Immature natural killer cell (primary cell): ENCODE measurements at regions not wholly inside any gene's neighbourhood (a gene's known extent, or its start where the extent isn't known, plus 50 kb on each side); places are given as distances from the start of the nearest gene placed in this dataset.
"Not testable (repeated sequence)": the region's sequence is repeated elsewhere in the genome, so short reads cannot be mapped to it uniquely, and the experiment has no call there.

ENCODE experiments used
- DNase-seq, 3 donors: peaks; one replicate each; pipeline ENCODE4 v3.0.0; 2022; ENCODE audit warnings: mixed read lengths in 1 of 3
- H3K27ac Mint-ChIP-seq, 6 donors: one replicate each; pipeline ENCODE4 v1.8.0; 2020; ENCODE audit warnings: mixed read lengths in 6 of 6, mild to moderate bottlenecking in 5 of 6, inconsistent platforms in 4 of 6, moderate library complexity in 3 of 6
- H3K27me3 Mint-ChIP-seq, 3 donors: one replicate each; pipeline ENCODE4 v1.8.0; 2020 to 2021; ENCODE audit warnings: low read depth in 3 of 3, mild to moderate bottlenecking in 3 of 3, mixed read lengths in 3 of 3, moderate library complexity in 3 of 3, inconsistent platforms in 1 of 3
- H3K36me3 Mint-ChIP-seq, 3 donors: one replicate each; pipeline ENCODE4 v1.8.0; 2020; ENCODE audit warnings: mixed read lengths in 3 of 3, inconsistent platforms in 2 of 3, mild to moderate bottlenecking in 2 of 3
- H3K4me1 Mint-ChIP-seq, 2 donors: one replicate each; pipeline ENCODE4 v1.8.0; 2020; ENCODE audit warnings: inconsistent platforms in 2 of 2, mild to moderate bottlenecking in 2 of 2, mixed read lengths in 2 of 2, moderate library complexity in 1 of 2
- H3K4me3 Mint-ChIP-seq, 5 donors: one replicate each; pipeline ENCODE4 v1.8.0; 2020; ENCODE audit warnings: mild to moderate bottlenecking in 5 of 5, mixed read lengths in 5 of 5, inconsistent platforms in 3 of 5, moderate library complexity in 3 of 5
- H3K9me3 Mint-ChIP-seq, 6 donors: one replicate each; pipeline ENCODE4 v1.8.0; 2020; ENCODE audit warnings: mild to moderate bottlenecking in 6 of 6, mixed read lengths in 6 of 6, inconsistent platforms in 4 of 6, moderate library complexity in 3 of 6

DNA sequence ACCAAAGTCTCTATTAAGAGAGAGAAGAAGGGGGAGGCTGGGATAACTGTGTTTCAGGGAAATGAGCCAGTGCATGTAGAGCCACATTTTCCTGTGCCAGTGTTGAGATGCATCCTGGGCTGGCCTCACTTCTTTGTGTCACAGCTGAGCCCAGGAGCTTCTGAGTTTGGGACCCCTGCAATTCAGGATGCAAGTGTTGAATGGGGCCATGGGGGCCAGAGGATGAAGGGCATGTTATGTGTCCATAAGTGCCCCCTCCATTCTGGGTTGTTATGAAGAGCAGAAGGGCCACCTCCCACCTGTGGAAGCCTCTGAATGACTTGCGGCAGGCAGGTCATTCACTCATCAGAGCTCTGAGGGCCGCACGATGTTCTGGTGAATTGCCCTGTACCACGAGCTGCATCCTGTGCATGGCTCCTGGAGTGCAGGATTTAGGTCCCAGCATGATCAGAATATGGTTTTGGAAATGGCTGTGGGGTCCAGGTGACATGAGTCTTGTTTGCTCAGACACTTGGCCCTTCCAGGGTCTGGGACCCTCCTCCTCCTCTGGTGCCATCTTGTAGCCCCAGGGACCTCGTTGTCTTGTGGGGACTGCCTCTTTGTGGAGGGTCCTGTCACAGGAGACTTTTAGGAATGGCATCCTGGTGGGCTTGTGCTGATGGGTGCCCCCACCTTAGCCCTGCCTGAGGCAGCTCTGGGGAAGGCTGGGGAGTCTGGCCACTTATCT lies 115.4 kb upstream of the PITX1 start:
- Mint-ChIP-seq H3K4me1 (no peaks in the 10 kb centered on the region), H3K27ac (no peak overlapping the region), H3K4me3 (no peak overlapping the region), H3K27me3 (peaks cover 2 to 8% (median 7%) of the 10 kb centered on the region in 3 donors), H3K36me3 (no peaks in the 10 kb centered on the region), H3K9me3 (peaks cover 0 to 6% (median 0%) of the 10 kb centered on the region in 6 donors)
- no peak for DNase-seq

DNA sequence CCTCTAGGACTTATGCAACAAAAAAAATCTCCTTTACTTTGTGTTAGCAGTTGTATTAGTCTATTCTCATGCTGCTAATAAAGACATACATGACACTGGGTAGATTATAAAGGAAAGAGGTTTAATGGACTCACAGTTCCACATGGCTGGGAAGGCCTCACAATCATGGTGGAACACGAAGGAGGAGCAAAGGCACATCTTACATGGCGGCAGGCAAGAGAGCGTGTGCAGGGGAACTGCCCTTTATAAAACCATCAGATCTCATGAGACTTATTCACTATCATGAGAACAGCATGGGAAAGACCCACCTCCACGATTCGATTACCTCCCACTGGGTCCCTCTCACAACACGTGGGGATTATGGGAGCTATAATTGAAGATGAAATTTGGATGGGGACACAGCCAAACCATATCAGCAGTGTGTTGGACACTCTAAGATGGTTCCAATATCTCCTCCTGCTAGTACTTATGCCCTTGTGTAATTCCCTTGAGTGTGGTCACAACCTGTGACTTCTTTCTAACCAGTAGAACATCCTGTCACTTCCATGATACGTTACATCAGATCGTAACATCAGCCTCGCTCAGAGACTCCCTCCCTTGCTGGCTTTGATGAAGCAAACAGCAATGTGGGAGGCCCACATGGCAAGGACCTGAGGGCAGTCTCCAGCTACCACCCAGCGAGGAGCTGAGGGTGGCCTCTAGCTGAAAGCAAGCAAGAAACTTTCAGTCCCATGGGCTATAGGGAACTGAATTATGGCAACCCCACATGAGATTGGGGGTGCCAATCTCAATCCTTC lies 113.5 kb upstream of the PITX1 start:
- Mint-ChIP-seq H3K4me3 (no peak overlapping the region), H3K9me3 (peaks cover 0 to 8% (median 0%) of the 10 kb centered on the region in 6 donors), H3K36me3 (no peaks in the 10 kb centered on the region), H3K4me1 (no peaks in the 10 kb centered on the region), H3K27me3 (peaks cover 2 to 9% (median 5%) of the 10 kb centered on the region in 3 donors), H3K27ac (no peak overlapping the region)
- no peak for DNase-seq

GRCh38 chr5:135145985-135146384 lies 112.0 kb upstream of the PITX1 start:
- Mint-ChIP-seq H3K36me3 (no peaks in the 10 kb centered on the region), H3K27me3 (peaks cover 0 to 9% (median 7%) of the 10 kb centered on the region in 3 donors), H3K27ac (no peak overlapping the region), H3K9me3 (peaks cover 0 to 8% (median 0%) of the 10 kb centered on the region in 6 donors), H3K4me3 (no peak overlapping the region), H3K4me1 (no peaks in the 10 kb centered on the region)
- DNase-seq, result no peak

DNA sequence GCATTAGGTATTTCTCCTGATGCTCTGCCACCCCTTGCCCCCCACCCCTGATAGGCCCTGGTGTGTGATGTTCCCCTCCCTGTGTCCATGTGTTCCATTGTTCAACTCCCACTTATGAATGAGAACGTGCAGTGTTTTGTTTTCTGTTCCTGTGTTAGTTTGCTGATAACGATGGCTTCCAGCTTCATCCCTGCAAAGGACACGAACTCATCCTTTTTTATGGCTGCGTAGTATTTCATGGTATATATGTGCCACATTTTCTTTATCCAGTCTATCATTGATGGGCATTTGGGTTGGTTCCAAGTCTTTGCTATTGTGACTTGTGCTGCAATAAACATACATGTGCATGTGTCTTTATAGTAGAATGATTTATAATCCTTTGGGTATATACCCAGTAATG lies 109.7 kb upstream of the PITX1 start:
- H3K4me3 Mint-ChIP-seq, DNase-seq, H3K27me3 Mint-ChIP-seq, H3K27ac Mint-ChIP-seq, H3K9me3 Mint-ChIP-seq, H3K36me3 Mint-ChIP-seq, H3K4me1 Mint-ChIP-seq: not testable (repeated sequence)

DNA sequence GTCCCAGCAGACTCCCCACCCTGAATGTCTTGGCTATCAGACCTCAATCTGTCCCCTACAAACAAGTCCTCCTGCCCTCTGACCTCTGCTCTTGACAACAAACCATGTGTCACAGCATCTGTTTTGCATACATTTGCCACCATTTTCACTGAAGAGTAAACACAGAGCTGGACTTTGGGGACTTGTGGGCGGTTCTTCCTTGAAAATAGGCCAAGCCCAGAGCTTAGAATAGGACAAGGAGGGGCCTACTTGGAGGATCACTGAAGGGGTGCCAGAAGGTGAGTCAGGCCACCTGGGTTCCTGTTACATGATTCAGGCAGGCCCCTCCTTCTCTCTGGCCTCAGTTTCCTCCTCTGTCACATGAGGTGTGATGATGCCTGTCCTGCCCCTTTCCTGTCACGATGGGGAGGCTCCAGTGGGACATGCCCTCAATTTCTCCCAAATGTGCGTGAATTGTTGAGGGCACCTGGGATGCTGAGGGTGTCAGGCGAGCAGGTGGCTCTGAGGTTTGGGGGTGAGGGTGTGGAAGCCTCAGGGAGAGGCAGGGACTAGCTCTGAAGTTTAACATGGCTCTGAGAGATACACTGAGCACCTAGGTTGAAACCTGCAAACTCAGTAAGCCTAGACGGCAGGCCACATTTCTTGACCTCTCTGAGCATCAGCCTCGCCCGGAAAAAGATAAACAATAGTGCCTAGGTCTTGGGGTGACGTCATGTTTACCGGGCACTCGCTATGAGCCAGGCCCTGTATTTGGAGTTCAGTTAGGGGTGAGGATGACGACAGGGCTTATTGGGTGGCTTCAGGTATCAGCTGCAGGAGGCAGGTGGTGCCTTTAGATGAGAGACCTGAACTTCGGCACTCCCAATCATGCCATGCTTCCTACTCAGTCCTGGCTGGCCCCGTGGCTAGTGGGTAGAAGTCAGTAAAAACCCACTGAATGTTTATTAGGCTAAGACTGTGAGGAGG lies 107.6 kb upstream of the PITX1 start:
- no peak for DNase-seq
- H3K27ac Mint-ChIP-seq, result no peak overlapping the region
- no peaks in the 10 kb centered on the region for H3K4me1 Mint-ChIP-seq
- no peaks in the 10 kb centered on the region for H3K36me3 Mint-ChIP-seq
- no peak overlapping the region for H3K4me3 Mint-ChIP-seq
- peaks cover 0 to 3% (median 2%) of the 10 kb centered on the region in 3 donors for H3K27me3 Mint-ChIP-seq
- peaks cover 0 to 6% (median 0%) of the 10 kb centered on the region in 6 donors for H3K9me3 Mint-ChIP-seq

DNA sequence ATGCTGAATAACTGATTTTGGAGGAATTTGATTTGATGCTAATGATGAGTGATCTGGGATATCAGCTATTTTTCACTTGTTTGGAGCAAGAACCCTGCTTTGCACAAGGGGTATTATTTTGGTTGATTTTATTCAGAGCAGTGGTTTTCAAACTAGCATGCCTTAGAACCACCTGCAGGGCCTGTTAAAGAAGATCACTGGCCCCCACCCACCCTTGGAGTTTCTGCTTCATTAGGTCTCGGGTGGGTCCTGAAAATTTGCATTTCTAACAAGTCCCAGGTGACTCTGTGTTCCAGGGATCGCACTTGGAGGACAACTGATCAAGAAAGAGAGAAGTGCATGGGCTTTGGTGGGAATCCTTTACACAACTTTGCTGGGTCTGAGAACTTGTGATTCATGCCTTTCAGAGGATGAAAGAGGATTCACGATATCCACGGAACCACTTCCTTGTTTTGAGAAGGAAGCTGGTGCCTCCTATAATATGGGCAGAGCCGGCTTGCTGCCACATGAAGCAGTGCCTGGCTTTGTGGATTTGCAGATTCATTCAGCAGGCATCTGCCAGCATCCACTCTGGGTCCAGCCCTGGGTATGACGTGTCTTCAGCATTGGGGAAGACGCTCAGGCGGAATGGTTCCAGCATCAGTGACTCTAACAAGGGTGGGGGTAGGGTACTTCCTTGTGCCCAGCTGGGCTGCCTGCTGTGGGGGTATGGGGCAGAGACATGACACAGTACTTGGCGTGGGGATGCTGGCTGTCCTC lies 106.6 kb upstream of the PITX1 start:
- H3K27me3 Mint-ChIP-seq, result peaks cover 0 to 5% (median 2%) of the 10 kb centered on the region in 3 donors
- no peak overlapping the region for H3K27ac Mint-ChIP-seq
- no peaks in the 10 kb centered on the region for H3K36me3 Mint-ChIP-seq
- no peaks in the 10 kb centered on the region for H3K4me1 Mint-ChIP-seq
- peaks cover 0 to 6% (median 0%) of the 10 kb centered on the region in 6 donors for H3K9me3 Mint-ChIP-seq
- no peak overlapping the region for H3K4me3 Mint-ChIP-seq
- no peak for DNase-seq

DNA sequence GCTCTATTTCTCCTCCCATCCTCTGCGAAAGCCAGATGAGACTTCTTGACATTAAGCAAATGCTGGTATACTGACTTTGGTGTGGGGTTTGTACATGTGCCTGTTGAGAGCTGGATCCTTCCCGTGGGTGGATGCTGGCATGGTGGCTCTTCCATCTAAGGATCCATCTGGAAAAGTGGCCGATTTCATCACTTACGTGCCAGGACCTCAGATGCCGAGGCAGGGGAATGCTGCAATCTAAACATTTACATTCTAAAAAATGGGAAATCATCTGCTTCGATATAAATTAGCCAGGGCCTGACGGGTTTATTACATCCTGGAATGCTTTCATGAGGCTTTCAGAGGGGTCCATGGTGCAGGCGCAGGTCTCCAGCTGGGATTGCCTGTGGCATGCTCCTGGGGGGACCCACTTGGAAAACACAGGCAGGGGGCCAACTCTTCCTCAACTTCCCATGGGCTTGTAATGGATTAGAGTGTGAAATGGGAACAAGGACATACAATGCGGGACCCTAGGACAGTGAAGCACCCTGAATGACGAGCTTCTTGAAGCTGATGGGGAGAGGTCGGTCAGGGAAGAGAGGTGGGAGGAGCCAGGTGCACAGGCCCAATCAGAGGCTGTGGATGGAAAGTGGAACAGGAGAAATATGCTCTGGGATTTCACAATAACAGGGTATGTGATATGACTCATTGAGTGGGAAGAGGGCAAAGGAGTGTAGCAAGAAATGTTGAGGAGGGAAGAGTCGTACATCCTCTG lies 105.5 kb upstream of the PITX1 start:
- DNase-seq, result no peak
- Mint-ChIP-seq H3K9me3 (peaks cover 0 to 2% (median 0%) of the 10 kb centered on the region in 6 donors), H3K4me3 (no peak overlapping the region), H3K27ac (no peak overlapping the region), H3K36me3 (no peaks in the 10 kb centered on the region), H3K27me3 (peaks cover 1 to 5% (median 2%) of the 10 kb centered on the region in 3 donors), H3K4me1 (no peaks in the 10 kb centered on the region)

- Mint-ChIP-seq H3K27ac (no peak overlapping the region), H3K4me1 (no peaks in the 10 kb centered on the region), H3K9me3 (no peaks in the 10 kb centered on the region), H3K36me3 (no peaks in the 10 kb centered on the region), H3K4me3 (no peak overlapping the region), H3K27me3 (peaks cover 1 to 2% (median 2%) of the 10 kb centered on the region in 3 donors)
- no peak for DNase-seq
Measured at GRCh38 chr5:135138116-135138850, 104.3 kb upstream of the PITX1 start.

- Mint-ChIP-seq H3K9me3 (no peaks in the 10 kb centered on the region), H3K27ac (no peak overlapping the region), H3K4me3 (no peak overlapping the region), H3K36me3 (no peaks in the 10 kb centered on the region), H3K27me3 (peaks cover 1 to 2% (median 2%) of the 10 kb centered on the region in 3 donors), H3K4me1 (no peaks in the 10 kb centered on the region)
- no peak for DNase-seq
Measured at GRCh38 chr5:135137146-135137915, 103.3 kb upstream of the PITX1 start.

GRCh38 chr5:135136546-135136945 lies 102.5 kb upstream of the PITX1 start:
- Mint-ChIP-seq H3K4me1 (no peaks in the 10 kb centered on the region), H3K36me3 (no peaks in the 10 kb centered on the region), H3K9me3 (no peaks in the 10 kb centered on the region), H3K27ac (no peak overlapping the region), H3K4me3 (no peak overlapping the region), H3K27me3 (peaks cover 0 to 6% (median 1%) of the 10 kb centered on the region in 3 donors)
- no peak for DNase-seq

DNA sequence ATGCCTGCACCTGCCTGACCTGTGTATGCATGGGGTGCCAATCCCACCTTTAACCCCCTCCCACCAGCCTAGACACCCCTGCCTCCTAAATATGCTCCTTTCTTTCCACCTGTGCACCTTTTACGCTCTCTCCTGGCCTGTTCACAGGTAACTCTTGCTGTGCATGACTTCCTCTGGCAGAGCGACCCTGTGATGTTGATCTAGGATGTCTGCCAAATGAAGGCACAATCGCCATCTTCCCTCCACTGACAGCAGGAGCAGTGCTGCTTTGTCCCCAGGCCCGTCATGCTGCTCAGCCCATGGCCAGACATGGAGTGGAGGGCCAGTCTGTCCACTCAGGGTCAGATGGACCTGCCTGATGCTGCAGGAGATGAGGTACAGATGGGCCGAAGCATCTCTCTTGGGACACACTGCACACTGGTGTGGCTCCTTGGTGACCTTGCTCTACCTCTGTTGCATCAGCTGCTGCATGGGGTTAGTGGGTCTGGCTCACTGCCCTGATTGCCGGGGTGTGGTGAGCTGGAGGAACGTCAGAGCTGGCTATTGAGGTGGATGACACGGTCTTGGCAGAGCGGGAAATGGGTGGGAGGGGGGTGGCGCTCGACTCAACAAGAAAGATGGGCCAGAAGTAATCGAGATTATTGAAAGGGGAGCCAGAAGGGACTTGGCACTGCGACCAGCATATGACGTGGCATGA lies 101.7 kb upstream of the PITX1 start:
- Mint-ChIP-seq H3K36me3 (no peaks in the 10 kb centered on the region), H3K27ac (no peak overlapping the region), H3K4me3 (no peak overlapping the region), H3K27me3 (peaks cover 0 to 6% (median 1%) of the 10 kb centered on the region in 3 donors), H3K9me3 (no peaks in the 10 kb centered on the region), H3K4me1 (no peaks in the 10 kb centered on the region)
- DNase-seq, result no peak
